H9 (cell line): ENCODE measurements at regions not wholly inside any gene's neighbourhood (a gene's known extent, or its start where the extent isn't known, plus 50 kb on each side); places are given as distances from the start of the nearest gene placed in this dataset.
"Not testable (repeated sequence)": the region's sequence is repeated elsewhere in the genome, so short reads cannot be mapped to it uniquely, and the experiment has no call there.

ENCODE experiments used
- DNase-seq: peaks from one replicate; pipeline ENCODE4 v3.0.0-alpha.2; 2017
- H2AFZ ChIP-seq: one replicate; pipeline ENCODE4 v1.6.1; 2013; ENCODE audit warnings: mild to moderate bottlenecking, low read length, control low read depth, moderate library complexity
- H2AK5ac ChIP-seq: 2 replicates; pipeline ENCODE4 v1.6.1; 2013; ENCODE audit warnings: low read length, control low read depth, mixed read lengths; ENCODE audit not compliant: insufficient read length
- H2BK120ac ChIP-seq: one replicate; pipeline ENCODE4 v1.6.1; 2013; ENCODE audit warnings: low read depth, mild to moderate bottlenecking, low read length, control low read depth, inconsistent platforms; ENCODE audit not compliant: poor library complexity, severe bottlenecking
- H2BK12ac ChIP-seq: 2 replicates; pipeline ENCODE4 v1.6.1; 2013; ENCODE audit warnings: low read length, control low read depth, mixed read lengths, low read depth; ENCODE audit not compliant: insufficient read length
- H2BK15ac ChIP-seq: 2 replicates; pipeline ENCODE4 v1.6.1; 2013; ENCODE audit warnings: low read depth, low read length, control low read depth
- H2BK20ac ChIP-seq: one replicate; pipeline ENCODE4 v1.6.1; 2013; ENCODE audit warnings: low read depth, mild to moderate bottlenecking, low read length, control low read depth, inconsistent platforms; ENCODE audit not compliant: poor library complexity, severe bottlenecking
- H2BK5ac ChIP-seq: 2 replicates; pipeline ENCODE4 v1.6.1; 2013; ENCODE audit warnings: low read length, control low read depth, mixed read lengths; ENCODE audit not compliant: insufficient read length
- H3K14ac ChIP-seq: 2 replicates; pipeline ENCODE4 v1.6.1; 2013; ENCODE audit warnings: low read length, control low read depth; ENCODE audit not compliant: insufficient read depth
- H3K18ac ChIP-seq: 2 replicates; pipeline ENCODE4 v1.6.1; 2013; ENCODE audit warnings: low read depth, mild to moderate bottlenecking, mixed read lengths, low read length, control low read depth; ENCODE audit not compliant: insufficient read length
- H3K23ac ChIP-seq: 2 replicates; pipeline ENCODE4 v1.6.1; 2013; ENCODE audit warnings: low read length, control low read depth, mixed read lengths, low read depth; ENCODE audit not compliant: insufficient read length
- H3K23me2 ChIP-seq: 2 replicates; pipeline ENCODE4 v1.6.1; 2013; ENCODE audit warnings: low read depth, mild to moderate bottlenecking, mixed read lengths, low read length, control low read depth; ENCODE audit not compliant: insufficient read length, poor library complexity, severe bottlenecking
- H3K27ac ChIP-seq: 2 replicates; pipeline ENCODE4 v1.5.1; 2013; ENCODE audit warnings: low read length, control low read depth, mixed read lengths, low read depth; ENCODE audit not compliant: insufficient read length
- H3K27me3 ChIP-seq: 2 replicates; pipeline ENCODE4 v1.6.1; 2013; ENCODE audit warnings: low read length, control low read depth, inconsistent platforms; ENCODE audit not compliant: insufficient read depth
- H3K4ac ChIP-seq: 2 replicates; pipeline ENCODE4 v1.6.1; 2013; ENCODE audit warnings: low read depth, mild to moderate bottlenecking, control low read depth, inconsistent platforms, low read length, moderate library complexity
- H3K4me1 ChIP-seq: 2 replicates; pipeline ENCODE4 v1.6.1; 2013; ENCODE audit warnings: low read length, control low read depth, inconsistent platforms; ENCODE audit not compliant: insufficient read depth
- H3K4me2 ChIP-seq: 2 replicates; pipeline ENCODE4 v1.6.1; 2013; ENCODE audit warnings: low read length, control low read depth, mixed read lengths; ENCODE audit not compliant: insufficient read length, insufficient read depth
- H3K56ac ChIP-seq: 2 replicates; pipeline ENCODE4 v1.6.1; 2013; ENCODE audit warnings: low read depth, mild to moderate bottlenecking, mixed read lengths, low read length, control low read depth; ENCODE audit not compliant: insufficient read length
- H3K79me1 ChIP-seq: 2 replicates; pipeline ENCODE4 v1.6.1; 2013; ENCODE audit warnings: low read depth, mild to moderate bottlenecking, moderate library complexity, low read length, control low read depth, inconsistent platforms; ENCODE audit not compliant: insufficient read depth, poor library complexity, severe bottlenecking
- H3K79me2 ChIP-seq: 2 replicates; pipeline ENCODE4 v1.6.1; 2013; ENCODE audit warnings: low read length, control low read depth, inconsistent platforms; ENCODE audit not compliant: insufficient read depth
- H3K9ac ChIP-seq: 2 replicates; pipeline ENCODE4 v1.6.1; 2013; ENCODE audit warnings: low read length, control low read depth, mixed read lengths; ENCODE audit not compliant: insufficient read length; ENCODE audit errors: extremely low read depth
- H3K9me3 ChIP-seq: one replicate; pipeline ENCODE4 v1.6.1; 2013; ENCODE audit warnings: low read depth, low read length, inconsistent platforms; ENCODE audit not compliant: control insufficient read depth
- H3T11ph ChIP-seq: one replicate; pipeline ENCODE4 v1.6.1; 2013; ENCODE audit warnings: mild to moderate bottlenecking, low read length, control low read depth, inconsistent platforms
- H4K20me1 ChIP-seq: one replicate; pipeline ENCODE4 v1.6.1; 2013; ENCODE audit not compliant: control insufficient read depth, insufficient read length, insufficient read depth
- H4K5ac ChIP-seq: 2 replicates; pipeline ENCODE4 v1.6.1; 2013; ENCODE audit warnings: low read depth, mild to moderate bottlenecking, mixed read lengths, low read length, control low read depth; ENCODE audit not compliant: insufficient read length
- H4K8ac ChIP-seq: replicated peaks from 2 replicates; pipeline ENCODE4 v1.6.1; 2013; ENCODE audit warnings: low read length, control low read depth, mixed read lengths, low read depth; ENCODE audit not compliant: insufficient read length
- H4K91ac ChIP-seq: 2 replicates; pipeline ENCODE4 v1.6.1; 2013; ENCODE audit warnings: low read depth, mild to moderate bottlenecking, moderate library complexity, mixed read lengths, low read length, control low read depth; ENCODE audit not compliant: insufficient read length
- H3K27ac Mint-ChIP-seq, 3 experiments: 2 replicates in 2 of 3; 3 replicates in 1 of 3; pipeline ENCODE4 v1.8.0; 2020 to 2021; ENCODE audit warnings: mixed read lengths in 3 of 3, mild to moderate bottlenecking in 1 of 3, moderate library complexity in 1 of 3
- H3K27me3 Mint-ChIP-seq: 2 replicates; pipeline ENCODE4 v1.8.0; 2021; ENCODE audit warnings: low read depth, mild to moderate bottlenecking, moderate library complexity, mixed read lengths
- H3K36me3 Mint-ChIP-seq, 3 experiments: 2 replicates in 2 of 3; 3 replicates in 1 of 3; pipeline ENCODE4 v1.8.0; 2020 to 2021; ENCODE audit warnings: low read depth in 3 of 3, mixed read lengths in 3 of 3; ENCODE audit not compliant: insufficient read depth in 1 of 3
- H3K4me1 Mint-ChIP-seq, 2 experiments: 2 replicates each; pipeline ENCODE4 v1.8.0; 2020; ENCODE audit warnings: mixed read lengths in 2 of 2
- H3K4me3 Mint-ChIP-seq, 2 experiments: 2 replicates in 1 of 2; 3 replicates in 1 of 2; pipeline ENCODE4 v1.8.0; 2020 to 2021; ENCODE audit warnings: mild to moderate bottlenecking in 2 of 2, mixed read lengths in 2 of 2, moderate library complexity in 1 of 2
- H3K9me3 Mint-ChIP-seq, 2 experiments: 2 replicates in 1 of 2; 3 replicates in 1 of 2; pipeline ENCODE4 v1.8.0; 2020; ENCODE audit warnings: mild to moderate bottlenecking in 2 of 2, mixed read lengths in 2 of 2, moderate library complexity in 1 of 2
- WGBS: extraction: QIAGEN DNeasy Blood & Tissue Kit; methylation state at CpG from one replicate; pipeline ENCODE4 v1.1.7; 2013; ENCODE audit warnings: missing lambda C conversion rate, low lambda C conversion rate, mixed read lengths; ENCODE audit not compliant: insufficient read length; ENCODE audit errors: extremely low coverage; 5-methylcytosine and 5-hydroxymethylcytosine counted together

GRCh38 chr13:25014398-25014973, 81.5 kb upstream of the PABPC3 start:
- not testable (repeated sequence) for H2BK20ac ChIP-seq, H4K8ac ChIP-seq, H3K27ac Mint-ChIP-seq, H2BK120ac ChIP-seq, H3K27me3 ChIP-seq, H3T11ph ChIP-seq, H3K14ac ChIP-seq, H3K79me1 ChIP-seq, H3K9me3 Mint-ChIP-seq, H3K36me3 Mint-ChIP-seq, H3K4me1 ChIP-seq, H3K9me3 ChIP-seq, H3K23me2 ChIP-seq, H3K23ac ChIP-seq, H3K9ac ChIP-seq, H2BK5ac ChIP-seq, H3K27ac ChIP-seq, H3K79me2 ChIP-seq, H2AFZ ChIP-seq, H2BK12ac ChIP-seq, H4K20me1 ChIP-seq, H2AK5ac ChIP-seq, H3K18ac ChIP-seq, H2BK15ac ChIP-seq, H3K4me3 Mint-ChIP-seq, DNase-seq, H3K4me2 ChIP-seq, H3K4ac ChIP-seq, H4K5ac ChIP-seq, H3K56ac ChIP-seq, H4K91ac ChIP-seq
- no CpG with 5 or more reads among the region's 7 CpGs for WGBS
- H3K27me3 Mint-ChIP-seq: peaks cover 36% of the 10 kb centered on the region
- peaks cover 6 to 10% of the 10 kb centered on the region in 2 experiments for H3K4me1 Mint-ChIP-seq

DNA sequence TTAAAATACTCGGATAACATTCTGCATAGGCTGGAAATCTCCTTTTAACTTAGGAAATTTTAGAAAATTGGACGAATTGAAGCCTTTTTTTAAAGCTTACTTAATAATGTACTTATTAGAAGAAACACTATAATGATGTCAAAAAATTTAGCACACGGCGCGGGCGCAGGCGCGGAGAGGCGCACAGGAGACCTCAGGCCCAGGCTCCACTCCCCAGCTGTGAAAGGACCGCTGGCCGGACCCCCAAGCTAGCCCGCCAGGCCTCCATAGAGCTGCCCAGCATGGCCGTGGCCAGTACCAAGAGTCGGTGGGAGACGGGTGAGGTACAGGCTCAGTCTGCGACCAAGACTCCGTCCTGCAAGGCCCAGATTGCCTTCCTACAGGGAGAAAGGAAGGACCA, 78.8 kb upstream of the PABPC3 start:
- not testable (repeated sequence) for H3K23ac ChIP-seq, H4K20me1 ChIP-seq, H2BK15ac ChIP-seq, H3K79me2 ChIP-seq, H3K27me3 ChIP-seq, H3K4me1 ChIP-seq, H3K9ac ChIP-seq, H3K36me3 Mint-ChIP-seq, H3K27ac Mint-ChIP-seq, H3K4ac ChIP-seq, H3K14ac ChIP-seq, H3K56ac ChIP-seq, H2BK5ac ChIP-seq, H4K91ac ChIP-seq, H4K8ac ChIP-seq, H3K79me1 ChIP-seq, H3T11ph ChIP-seq, H4K5ac ChIP-seq, H2AK5ac ChIP-seq, H2BK20ac ChIP-seq, DNase-seq, H3K18ac ChIP-seq, H2BK12ac ChIP-seq, H3K27ac ChIP-seq, H3K23me2 ChIP-seq, H2AFZ ChIP-seq, H2BK120ac ChIP-seq, H3K9me3 Mint-ChIP-seq, H3K9me3 ChIP-seq, H3K4me2 ChIP-seq
- no CpG with 5 or more reads among the region's 17 CpGs for WGBS
- Mint-ChIP-seq H3K4me1 (peaks cover 6 to 10% of the 10 kb centered on the region in 2 experiments), H3K27me3 (peaks cover 60% of the 10 kb centered on the region), H3K4me3 (peak overlapping the region in 1 of 2 experiments; percentile 82; a peak in 3 of 5 replicates)
